CD4-positive, CD25-positive, alpha-beta regulatory T cell (primary cell): ENCODE measurements at regions not wholly inside any gene's neighbourhood (a gene's known extent, or its start where the extent isn't known, plus 50 kb on each side); places are given as distances from the start of the nearest gene placed in this dataset.
A peak's percentile ranks its signal among the peaks of the same experiment; 100 is the strongest.

Experiments used
- ATAC-seq, 2 donors: fragments of 150-1000 bp; cut with Tn5 transposase; one replicate each; pipeline ENCODE4 v1.10.0; 2021; ENCODE audit warnings: low read depth in 2 of 2, moderate number of reproducible peaks in 2 of 2, moderate library complexity in 1 of 2
- DNase-seq, 3 donors: peaks; one replicate each; pipeline versions ENCODE4 v3.0.0 to v3.0.0-alpha.2; 2012 to 2022; ENCODE audit warnings: mixed read lengths in 1 of 3
- H3K27ac ChIP-seq: one replicate; pipeline ENCODE4 v1.7.0; 2013; ENCODE audit warnings: mild to moderate bottlenecking, low read length; ENCODE audit not compliant: insufficient read depth, poor library complexity, severe bottlenecking
- H3K27me3 ChIP-seq: one replicate; pipeline ENCODE4 v1.7.0; 2013; ENCODE audit warnings: low read length; ENCODE audit not compliant: control insufficient read depth, insufficient read depth
- H3K36me3 ChIP-seq: one replicate; pipeline ENCODE4 v1.7.0; 2013; ENCODE audit warnings: mild to moderate bottlenecking, low read length, moderate library complexity; ENCODE audit not compliant: control insufficient read depth, insufficient read depth
- H3K4me1 ChIP-seq: 2 replicates; pipeline ENCODE4 v1.7.0; 2013; ENCODE audit warnings: mild to moderate bottlenecking, low read length; ENCODE audit not compliant: insufficient read depth, control insufficient read depth, poor library complexity, severe bottlenecking
- H3K4me3 ChIP-seq: one replicate; pipeline ENCODE4 v1.7.0; 2013; ENCODE audit warnings: low read depth, mild to moderate bottlenecking, low read length, moderate library complexity
- H3K9me3 ChIP-seq, 2 experiments: 1 replicate in 1 of 2; 2 replicates in 1 of 2; pipeline ENCODE4 v1.7.0; 2013; ENCODE audit warnings: low read length in 2 of 2, mild to moderate bottlenecking in 1 of 2, moderate library complexity in 1 of 2; ENCODE audit not compliant: control insufficient read depth in 2 of 2
- H3K27ac Mint-ChIP-seq, 3 donors: one replicate each; pipeline ENCODE4 v1.8.0; 2020 to 2022; ENCODE audit warnings: mild to moderate bottlenecking in 3 of 3, mixed read lengths in 3 of 3, moderate library complexity in 2 of 3
- H3K27me3 Mint-ChIP-seq: one replicate; pipeline ENCODE4 v1.8.0; 2022; ENCODE audit warnings: mild to moderate bottlenecking, mixed read lengths
- H3K36me3 Mint-ChIP-seq: one replicate; pipeline ENCODE4 v1.8.0; 2020; ENCODE audit warnings: mixed read lengths
- H3K4me1 Mint-ChIP-seq, 4 donors: one replicate each; pipeline ENCODE4 v1.8.0; 2020 to 2022; ENCODE audit warnings: mixed read lengths in 4 of 4, mild to moderate bottlenecking in 1 of 4
- H3K4me3 Mint-ChIP-seq, 4 donors: one replicate each; pipeline ENCODE4 v1.8.0; 2020 to 2022; ENCODE audit warnings: mild to moderate bottlenecking in 4 of 4, mixed read lengths in 4 of 4, moderate library complexity in 3 of 4
- H3K9me3 Mint-ChIP-seq, 7 donors: one replicate each; pipeline ENCODE4 v1.8.0; 2020 to 2022; ENCODE audit warnings: mixed read lengths in 7 of 7, mild to moderate bottlenecking in 3 of 7, moderate library complexity in 2 of 7

GRCh38 chr2:111678651-111679050, 205.3 kb downstream of the ANAPC1 start:
- H3K27me3 Mint-ChIP-seq: peaks cover 4% of the 10 kb centered on the region
- H3K4me1 ChIP-seq: no peaks in the 10 kb centered on the region
- ATAC-seq (no peak), DNase-seq (no peak)
- no peak overlapping the region for H3K4me3 ChIP-seq
- H3K27me3 ChIP-seq: no peaks in the 10 kb centered on the region
- no peaks in the 10 kb centered on the region for H3K9me3 ChIP-seq
- no peak overlapping the region for H3K27ac ChIP-seq
- no peaks in the 10 kb centered on the region for H3K36me3 ChIP-seq
- no peaks in the 10 kb centered on the region for H3K36me3 Mint-ChIP-seq
- H3K4me1 Mint-ChIP-seq: peaks cover 0 to 9% (median 7%) of the 10 kb centered on the region in 4 donors
- H3K4me3 Mint-ChIP-seq: peak overlapping the region in 1 of 4 donors; percentile 41
- H3K27ac Mint-ChIP-seq: no peak overlapping the region
- peaks cover 0 to 1% (median 0%) of the 10 kb centered on the region in 7 donors for H3K9me3 Mint-ChIP-seq

DNA sequence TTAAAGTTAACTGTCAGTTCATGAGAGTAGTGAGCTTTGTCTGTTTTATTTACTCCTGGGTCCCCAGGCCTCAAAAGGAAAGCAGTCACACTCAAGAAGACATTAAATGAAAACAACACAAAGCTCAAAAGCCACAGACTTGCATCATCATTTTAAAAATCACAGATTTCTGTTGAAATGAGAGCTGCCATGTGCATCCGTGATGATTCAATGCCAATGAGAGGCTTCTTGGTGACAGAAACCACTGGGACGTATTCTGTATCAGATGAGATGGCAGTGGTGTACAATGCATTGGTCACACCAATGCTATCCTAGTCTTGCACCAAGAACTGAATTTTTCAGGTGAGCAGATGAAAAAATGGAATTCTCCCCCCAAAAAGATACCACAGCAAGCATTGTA, 204.8 kb downstream of the ANAPC1 start:
- no peak overlapping the region for H3K27ac ChIP-seq
- no peaks in the 10 kb centered on the region for H3K9me3 ChIP-seq
- Mint-ChIP-seq H3K36me3 (no peaks in the 10 kb centered on the region), H3K9me3 (peaks cover 0 to 1% (median 0%) of the 10 kb centered on the region in 7 donors), H3K27me3 (peaks cover 4% of the 10 kb centered on the region), H3K27ac (no peak overlapping the region), H3K4me3 (peak overlapping the region in 1 of 4 donors; percentile 41), H3K4me1 (peaks cover 0 to 9% (median 7%) of the 10 kb centered on the region in 4 donors)
- H3K4me1 ChIP-seq: no peaks in the 10 kb centered on the region
- DNase-seq (peak in 1 of 3 donors; percentile 39), ATAC-seq (peak; percentile 24 to 31)
- H3K27me3 ChIP-seq: no peaks in the 10 kb centered on the region
- no peaks in the 10 kb centered on the region for H3K36me3 ChIP-seq
- no peak overlapping the region for H3K4me3 ChIP-seq

GRCh38 chr2:111684611-111685010, 199.4 kb downstream of the ANAPC1 start:
- Mint-ChIP-seq H3K27me3 (peaks cover 4% of the 10 kb centered on the region), H3K27ac (no peak overlapping the region)

GRCh38 chr2:111685342-111685741, 198.7 kb downstream of the ANAPC1 start:
- Mint-ChIP-seq H3K27ac (no peak overlapping the region), H3K36me3 (no peaks in the 10 kb centered on the region), H3K27me3 (peaks cover 4% of the 10 kb centered on the region), H3K4me1 (no peaks in the 10 kb centered on the region), H3K4me3 (no peak overlapping the region), H3K9me3 (peaks cover 0 to 1% (median 0%) of the 10 kb centered on the region in 7 donors)
- ATAC-seq: no peak
- no peaks in the 10 kb centered on the region for H3K4me1 ChIP-seq
- no peaks in the 10 kb centered on the region for H3K27me3 ChIP-seq
- DNase-seq: no peak
- no peaks in the 10 kb centered on the region for H3K9me3 ChIP-seq
- no peak overlapping the region for H3K27ac ChIP-seq
- no peaks in the 10 kb centered on the region for H3K36me3 ChIP-seq
- no peak overlapping the region for H3K4me3 ChIP-seq

More at GRCh38 chr2:111684611-111685010, 199.4 kb downstream of the ANAPC1 start:
- H3K4me1 ChIP-seq: no peaks in the 10 kb centered on the region
- Mint-ChIP-seq H3K36me3 (no peaks in the 10 kb centered on the region), H3K4me3 (no peak overlapping the region), H3K4me1 (no peaks in the 10 kb centered on the region), H3K9me3 (peaks cover 0 to 3% (median 0%) of the 10 kb centered on the region in 7 donors)
- H3K4me3 ChIP-seq: no peak overlapping the region
- H3K36me3 ChIP-seq: no peaks in the 10 kb centered on the region
- ATAC-seq: no peak
- DNase-seq: no peak
- no peaks in the 10 kb centered on the region for H3K27me3 ChIP-seq
- no peak overlapping the region for H3K27ac ChIP-seq
- H3K9me3 ChIP-seq: no peaks in the 10 kb centered on the region

DNA sequence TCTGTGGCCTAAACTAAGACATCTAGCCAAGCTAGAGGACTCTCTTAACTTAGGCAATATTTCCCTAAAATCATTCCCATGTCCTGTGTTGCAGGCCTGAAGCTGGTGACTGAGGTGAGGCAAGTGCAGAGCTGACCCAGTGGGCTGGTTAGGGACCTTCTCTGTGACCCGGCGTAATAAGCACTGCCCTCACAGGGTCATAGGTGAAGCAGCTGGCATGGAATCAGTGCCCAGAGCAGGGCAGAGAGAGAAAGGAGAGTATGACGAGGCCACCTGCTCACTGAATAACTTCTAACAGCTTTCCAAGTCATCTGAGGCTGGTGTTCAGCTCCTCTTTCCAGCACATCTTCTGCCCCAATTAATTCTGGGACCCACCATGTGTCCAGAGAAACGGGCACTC, 197.0 kb downstream of the ANAPC1 start:
- Histone ChIP-seq H3K4me3 (no peak overlapping the region), H3K4me1 (no peaks in the 10 kb centered on the region), H3K36me3 (no peaks in the 10 kb centered on the region), H3K9me3 (no peaks in the 10 kb centered on the region), H3K27me3 (no peaks in the 10 kb centered on the region), H3K27ac (no peak overlapping the region)
- peaks cover 0 to 1% (median 0%) of the 10 kb centered on the region in 7 donors for H3K9me3 Mint-ChIP-seq
- DNase-seq (no peak), ATAC-seq (no peak)
- H3K27ac Mint-ChIP-seq: no peak overlapping the region
- H3K4me3 Mint-ChIP-seq: no peak overlapping the region
- no peaks in the 10 kb centered on the region for H3K4me1 Mint-ChIP-seq
- no peaks in the 10 kb centered on the region for H3K36me3 Mint-ChIP-seq
- peaks cover 4% of the 10 kb centered on the region for H3K27me3 Mint-ChIP-seq

- H3K36me3 Mint-ChIP-seq: no peaks in the 10 kb centered on the region
- Histone ChIP-seq H3K9me3 (no peaks in the 10 kb centered on the region), H3K4me1 (no peaks in the 10 kb centered on the region), H3K27me3 (no peaks in the 10 kb centered on the region), H3K36me3 (no peaks in the 10 kb centered on the region), H3K4me3 (no peak overlapping the region), H3K27ac (no peak overlapping the region)
- peaks cover 4% of the 10 kb centered on the region for H3K27me3 Mint-ChIP-seq
- H3K9me3 Mint-ChIP-seq: peaks cover 0 to 3% (median 0%) of the 10 kb centered on the region in 7 donors
- H3K4me1 Mint-ChIP-seq: peaks cover 0 to 5% (median 0%) of the 10 kb centered on the region in 4 donors
- DNase-seq (no peak), ATAC-seq (no peak)
- no peak overlapping the region for H3K27ac Mint-ChIP-seq
- H3K4me3 Mint-ChIP-seq: no peak overlapping the region
Measured at GRCh38 chr2:111687911-111688310, 196.1 kb downstream of the ANAPC1 start.

DNA sequence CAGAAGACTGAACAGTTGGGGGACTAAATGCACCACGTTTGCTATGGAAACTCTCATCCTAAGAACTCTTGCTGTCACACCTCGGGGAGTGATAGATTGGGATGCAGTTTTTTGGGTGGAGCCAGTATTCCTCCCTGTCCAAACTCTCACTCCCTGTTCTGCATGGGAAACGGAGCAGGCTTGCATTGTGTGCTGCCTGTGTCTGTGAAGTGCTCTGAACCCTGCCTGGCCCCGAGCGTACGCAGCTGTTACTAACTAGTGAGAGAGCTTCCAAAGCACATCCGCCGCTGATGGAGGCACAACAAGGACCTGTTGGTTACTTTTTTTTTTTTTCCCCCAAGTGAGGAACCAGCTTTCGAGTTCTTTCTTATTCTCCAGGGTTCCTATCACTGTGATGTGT, 195.5 kb downstream of the ANAPC1 start:
- no peaks in the 10 kb centered on the region for H3K36me3 ChIP-seq
- Mint-ChIP-seq H3K36me3 (no peaks in the 10 kb centered on the region), H3K4me1 (peaks cover 0 to 5% (median 0%) of the 10 kb centered on the region in 4 donors), H3K4me3 (no peak overlapping the region), H3K27ac (no peak overlapping the region), H3K9me3 (peaks cover 0 to 3% (median 0%) of the 10 kb centered on the region in 7 donors), H3K27me3 (no peaks in the 10 kb centered on the region)
- H3K27me3 ChIP-seq: no peaks in the 10 kb centered on the region
- no peaks in the 10 kb centered on the region for H3K9me3 ChIP-seq
- no peak for DNase-seq
- H3K4me3 ChIP-seq: no peak overlapping the region
- no peak for ATAC-seq
- H3K4me1 ChIP-seq: no peaks in the 10 kb centered on the region
- no peak overlapping the region for H3K27ac ChIP-seq

- Histone ChIP-seq H3K4me3 (no peak overlapping the region), H3K27me3 (no peaks in the 10 kb centered on the region), H3K27ac (no peak overlapping the region), H3K4me1 (no peaks in the 10 kb centered on the region), H3K9me3 (no peaks in the 10 kb centered on the region), H3K36me3 (no peaks in the 10 kb centered on the region)
- no peak overlapping the region for H3K27ac Mint-ChIP-seq
- no peak overlapping the region for H3K4me3 Mint-ChIP-seq
- H3K36me3 Mint-ChIP-seq: no peaks in the 10 kb centered on the region
- DNase-seq: no peak
- H3K9me3 Mint-ChIP-seq: peaks cover 0 to 3% (median 0%) of the 10 kb centered on the region in 7 donors
- no peaks in the 10 kb centered on the region for H3K27me3 Mint-ChIP-seq
- H3K4me1 Mint-ChIP-seq: peaks cover 0 to 5% (median 0%) of the 10 kb centered on the region in 4 donors
- no peak for ATAC-seq
Measured at GRCh38 chr2:111689174-111689573, 194.8 kb downstream of the ANAPC1 start.
